ENCODE measurements at regions not wholly inside any gene's neighbourhood (a gene's known extent, or its start where the extent isn't known, plus 50 kb on each side); places are given as distances from the start of the nearest gene placed in this dataset.

- no peak for TF ChIP-seq CTCF (IDR thresholded peaks at IDR 0.05)
- no peak for TF ChIP-seq POLR2A (IDR thresholded peaks at IDR 0.05)
These were observed 1010.3 kb downstream of the AMY1C start for GRCh38 chr1:104760017-104760416.

Measured in testis (tissue), 2 donors.